HG03108 (cell line): ENCODE measurements at regions not wholly inside any gene's neighbourhood (a gene's known extent, or its start where the extent isn't known, plus 50 kb on each side); places are given as distances from the start of the nearest gene placed in this dataset.

ENCODE experiments used
- ATAC-seq: cut with Tn5 transposase; IDR thresholded peaks from one replicate; pipeline ENCODE4 v1.9.1; 2021; ENCODE audit warnings: moderate library complexity; ENCODE audit not compliant: unreplicated experiment

DNA sequence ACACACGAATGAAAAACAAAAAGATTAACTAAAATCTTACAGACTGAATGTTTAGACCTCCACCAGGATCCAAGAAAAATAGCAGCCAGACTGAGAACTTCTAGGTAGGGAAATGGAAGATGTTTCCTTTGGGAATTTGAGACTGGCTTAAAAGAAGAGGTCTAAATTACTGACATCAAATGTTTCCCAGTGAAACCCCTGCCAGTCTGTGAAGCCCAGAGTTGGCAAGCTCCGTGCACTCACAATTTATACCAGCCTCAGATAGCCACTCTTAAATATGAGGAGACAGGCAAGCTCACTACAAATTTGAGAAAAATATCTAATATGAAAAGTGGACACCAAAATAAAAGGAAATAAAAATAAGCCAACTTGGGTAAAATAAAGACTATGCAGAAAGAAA, 700.5 kb upstream of the ZNF385D start:
- ATAC-seq = no peak

DNA sequence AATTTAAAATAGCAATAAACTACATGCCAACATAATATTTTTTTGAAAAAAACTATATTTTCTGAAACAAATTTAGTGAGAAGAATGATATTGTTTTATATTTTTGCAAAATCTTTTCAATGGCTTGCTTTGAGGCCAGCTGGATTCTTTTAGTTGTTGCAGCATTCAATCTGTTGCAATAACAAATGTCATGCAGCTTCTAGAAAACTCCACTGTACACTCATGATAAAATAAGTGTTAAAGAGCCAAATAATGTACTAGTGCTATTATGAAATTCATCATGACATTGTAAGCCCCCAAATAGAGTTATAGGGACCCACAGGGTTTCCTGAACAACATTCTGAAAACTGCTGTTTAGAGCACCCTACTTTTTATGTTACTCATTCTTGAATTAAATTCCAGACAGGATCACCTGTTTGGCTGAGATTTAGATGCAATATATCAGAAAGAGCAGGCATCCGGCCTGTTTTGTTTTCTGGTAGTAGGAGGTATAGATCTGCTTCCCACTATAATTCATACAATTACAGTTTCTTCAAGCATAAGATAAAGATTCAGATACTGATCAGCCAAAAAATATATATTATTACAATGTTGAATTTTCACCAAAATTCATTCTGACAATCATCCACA, 703.0 kb upstream of the ZNF385D start:
- no peak for ATAC-seq

DNA sequence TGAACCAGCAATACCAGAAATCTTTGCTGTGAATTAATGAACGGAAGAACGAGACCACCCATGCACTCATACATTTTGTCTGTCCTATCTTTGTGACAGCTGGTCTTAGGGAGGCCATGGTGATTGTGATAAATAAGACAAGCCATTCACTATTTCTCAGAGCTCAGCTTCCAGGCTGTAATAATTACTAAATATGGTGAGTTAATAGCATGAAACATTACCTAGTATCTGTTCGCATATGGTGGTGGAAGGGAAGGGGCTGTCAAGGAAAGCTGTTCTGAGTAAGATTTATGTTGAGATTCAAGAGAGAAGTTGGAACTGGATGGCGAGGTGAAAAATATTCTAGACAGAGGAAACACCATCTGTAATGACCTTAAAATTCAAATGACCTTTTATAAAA, 719.0 kb upstream of the ZNF385D start:
- ATAC-seq = no peak

DNA sequence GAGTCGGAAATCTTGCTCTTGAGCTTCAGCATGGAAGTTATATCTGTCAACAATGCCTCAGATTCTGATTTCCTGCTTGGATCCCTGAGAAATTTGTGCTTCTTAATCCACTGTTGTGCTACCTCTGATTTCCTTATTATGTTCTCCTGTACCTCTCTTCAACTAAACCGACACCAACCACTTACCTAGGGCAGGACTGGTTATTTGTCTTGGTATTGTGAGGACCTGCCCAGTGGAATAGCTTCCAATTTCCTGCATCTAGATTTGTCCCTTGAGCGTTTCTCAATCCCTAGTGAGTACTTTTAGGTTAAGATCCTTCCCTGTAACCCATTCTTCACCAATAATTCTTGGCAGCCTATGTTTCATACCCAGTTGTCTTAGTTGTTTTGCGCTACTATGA, 720.5 kb upstream of the ZNF385D start:
- ATAC-seq = no peak

DNA sequence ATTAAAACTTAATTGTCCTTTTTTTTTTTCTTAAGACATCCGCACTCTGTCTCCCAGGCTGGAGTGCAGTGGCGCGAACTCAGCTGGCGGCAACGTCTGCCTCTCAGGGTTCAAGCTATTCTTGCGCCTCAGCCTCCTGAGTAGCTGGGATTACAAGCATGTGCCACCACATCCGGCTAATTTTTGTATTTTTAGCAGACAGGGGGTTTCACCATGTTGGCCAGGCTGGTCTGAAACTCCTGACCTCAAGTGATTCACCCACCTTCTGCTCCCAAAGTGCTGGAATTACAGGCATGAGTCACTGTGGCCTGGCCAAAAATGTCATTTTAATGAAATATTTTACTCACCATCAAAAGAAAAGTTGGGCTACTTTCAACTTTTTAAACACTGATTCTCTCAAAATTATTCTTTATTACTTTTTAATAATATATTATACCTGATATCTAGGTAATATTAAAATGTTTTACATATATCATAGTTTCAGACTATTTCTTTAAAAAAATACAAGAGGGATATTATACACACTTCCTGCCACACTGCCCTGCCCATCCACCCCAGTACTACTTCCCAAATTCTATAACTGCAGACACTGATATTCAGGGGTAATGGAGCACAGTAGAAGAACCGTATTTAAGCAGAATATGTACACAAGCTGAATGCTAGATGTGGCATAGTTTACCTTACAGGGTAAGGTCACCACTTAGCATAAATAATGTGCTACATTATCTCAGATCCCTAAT, 723.9 kb upstream of the ZNF385D start:
- no peak for ATAC-seq

DNA sequence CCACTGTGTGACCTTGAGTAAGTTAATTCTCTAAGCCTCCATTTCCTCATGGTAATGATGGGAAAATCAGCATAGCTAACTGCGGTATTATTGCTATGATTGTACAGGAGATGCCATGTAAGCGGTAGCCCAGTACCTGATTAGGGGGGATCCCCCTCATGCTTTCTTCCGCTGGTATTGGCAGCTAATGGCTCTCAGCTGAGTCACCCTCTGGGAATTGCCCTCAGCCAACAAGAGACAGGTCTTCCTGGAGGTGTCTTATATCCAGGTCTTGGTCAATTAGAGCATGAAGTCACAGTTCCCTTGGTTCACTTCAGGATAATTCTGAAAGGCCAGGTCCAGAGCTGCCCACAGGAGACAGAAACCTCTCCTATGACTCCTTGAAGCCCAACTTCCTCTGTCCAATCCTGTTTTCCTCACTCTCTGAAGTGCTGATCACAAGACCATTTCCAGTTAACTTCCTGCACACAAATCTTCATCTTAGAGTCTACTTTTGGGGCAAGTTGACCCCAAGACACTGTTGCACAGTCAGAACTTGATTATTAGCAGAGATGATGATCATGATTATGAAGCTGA, 724.7 kb upstream of the ZNF385D start:
- no peak for ATAC-seq

DNA sequence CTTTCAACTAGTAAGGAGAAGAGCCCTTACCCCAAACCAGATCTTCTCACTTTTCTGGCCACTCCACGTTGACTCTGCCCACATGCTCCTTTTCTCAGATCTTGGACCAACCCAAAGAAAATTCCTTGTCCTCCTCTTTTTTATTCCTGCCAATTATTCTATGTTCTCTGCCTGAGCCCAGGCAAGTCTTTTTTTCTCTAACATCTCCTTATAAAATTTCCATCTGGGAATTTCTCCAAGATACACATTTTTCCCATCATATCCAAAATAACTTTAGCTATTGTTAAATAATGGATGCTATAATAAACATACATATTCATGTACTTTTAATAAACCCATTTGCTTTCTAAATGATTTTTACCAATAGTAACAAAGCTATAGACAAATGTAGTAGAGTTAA, 726.0 kb upstream of the ZNF385D start:
- no peak for ATAC-seq

DNA sequence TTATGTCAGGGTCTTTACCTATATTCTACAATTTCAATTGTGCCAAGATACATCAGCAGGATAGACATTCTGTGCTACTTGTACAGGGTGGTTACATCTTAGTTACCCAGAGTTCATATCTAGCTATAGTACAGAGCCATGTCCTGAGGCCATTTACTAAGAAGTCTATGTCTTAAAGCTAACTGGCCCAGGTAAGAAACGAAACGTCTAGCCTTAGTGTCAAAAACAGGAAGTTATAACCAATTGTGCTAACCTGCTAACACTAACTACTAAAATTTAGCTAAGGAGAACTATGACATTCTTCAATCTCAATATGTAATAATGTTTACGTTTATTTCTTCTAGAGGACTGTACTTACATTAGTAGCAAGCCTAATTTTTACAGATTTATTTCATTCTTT, 717.2 kb upstream of the UBE2E2 start:
- no peak for ATAC-seq

DNA sequence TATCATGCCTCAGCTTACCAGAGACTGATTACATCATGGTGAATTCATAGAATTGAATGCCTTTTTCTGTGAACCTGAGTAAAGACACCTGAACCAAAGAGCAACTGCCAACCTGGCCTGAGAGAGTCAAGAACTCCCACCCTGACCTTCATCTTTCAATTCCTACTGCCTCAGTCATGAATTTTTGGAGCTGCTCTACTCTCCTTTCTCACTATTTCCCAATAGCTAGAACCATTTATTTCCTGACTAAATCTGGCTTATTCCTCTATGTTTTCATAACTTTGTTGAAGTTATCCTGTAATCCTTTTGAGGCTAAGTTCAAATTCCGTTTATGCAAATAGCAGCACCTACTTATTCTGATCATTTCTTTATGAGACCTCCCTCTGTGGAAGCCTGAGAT, 712.4 kb upstream of the UBE2E2 start:
- no peak for ATAC-seq

DNA sequence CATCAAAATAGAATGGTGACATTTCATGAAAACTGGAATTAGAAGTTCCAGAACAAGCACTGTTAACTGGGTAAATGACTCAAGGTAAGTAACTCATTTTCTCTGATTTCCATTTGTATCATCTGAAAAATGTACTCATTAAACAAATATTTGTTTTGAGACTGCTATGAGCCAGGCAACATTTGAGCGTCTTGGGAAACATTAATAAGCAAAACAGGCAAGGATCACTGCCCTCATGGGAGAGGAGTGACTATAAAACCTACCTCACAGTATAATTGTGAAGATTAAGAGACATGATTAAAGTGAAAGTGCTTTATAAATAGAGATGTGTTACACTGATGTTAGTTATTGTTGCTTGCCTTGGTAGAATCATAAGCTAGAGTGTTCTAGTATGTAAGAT, 711.8 kb upstream of the UBE2E2 start:
- ATAC-seq = no peak

DNA sequence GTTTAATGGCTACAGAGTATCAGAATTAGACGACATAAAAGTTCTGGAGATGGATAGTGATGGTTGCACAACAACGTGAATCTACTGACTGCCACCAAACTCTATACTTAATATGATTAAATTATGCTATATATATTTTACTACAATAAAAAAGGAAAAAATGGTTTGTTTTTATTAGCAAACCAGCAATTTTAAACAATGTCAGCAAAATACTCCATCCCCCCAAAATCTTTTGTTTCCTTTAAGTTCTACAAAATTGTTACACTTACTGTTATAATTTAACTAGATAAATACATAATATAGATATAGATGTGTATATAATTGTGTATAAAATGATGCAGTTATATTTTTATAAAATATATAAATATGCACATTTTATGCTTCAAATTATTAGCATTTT, 710.8 kb upstream of the UBE2E2 start:
- no peak for ATAC-seq

DNA sequence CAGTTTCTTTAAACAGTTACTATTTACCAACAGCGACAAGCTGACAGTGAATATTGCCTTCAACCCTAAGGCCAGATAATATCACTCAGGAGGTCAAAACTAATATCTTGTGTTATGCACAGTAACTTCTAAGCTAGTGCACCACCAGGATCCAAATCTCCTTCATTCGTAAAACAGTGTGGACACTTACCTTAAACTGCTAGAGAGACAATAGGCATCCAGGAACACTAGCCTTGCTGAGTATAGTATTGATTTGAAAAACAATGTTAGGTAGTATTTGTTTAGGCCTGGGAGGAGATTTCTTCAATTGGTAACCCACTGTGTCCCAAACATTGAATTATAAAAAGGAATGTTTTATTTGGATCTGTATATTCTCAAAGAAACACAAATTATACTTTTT, 707.9 kb upstream of the UBE2E2 start:
- ATAC-seq = no peak

DNA sequence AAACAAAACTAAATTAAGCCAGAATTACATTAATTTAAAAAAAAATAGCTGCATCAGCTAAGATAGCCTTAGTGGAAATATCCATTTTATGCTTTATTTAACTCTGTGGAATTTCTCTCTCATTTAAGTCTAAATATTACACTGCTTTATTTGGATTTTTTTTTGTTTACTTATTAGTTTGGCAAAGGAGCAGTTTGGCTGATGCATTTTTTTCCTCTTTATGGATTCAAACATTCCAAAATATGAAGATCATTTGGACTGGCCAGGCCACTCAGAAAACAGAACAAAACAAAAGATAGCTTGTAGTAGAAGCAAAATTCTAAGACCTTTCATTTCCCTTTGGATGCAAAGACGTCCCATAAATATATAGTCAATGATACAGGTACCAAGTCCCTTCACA, 707.3 kb upstream of the UBE2E2 start:
- ATAC-seq = no peak

DNA sequence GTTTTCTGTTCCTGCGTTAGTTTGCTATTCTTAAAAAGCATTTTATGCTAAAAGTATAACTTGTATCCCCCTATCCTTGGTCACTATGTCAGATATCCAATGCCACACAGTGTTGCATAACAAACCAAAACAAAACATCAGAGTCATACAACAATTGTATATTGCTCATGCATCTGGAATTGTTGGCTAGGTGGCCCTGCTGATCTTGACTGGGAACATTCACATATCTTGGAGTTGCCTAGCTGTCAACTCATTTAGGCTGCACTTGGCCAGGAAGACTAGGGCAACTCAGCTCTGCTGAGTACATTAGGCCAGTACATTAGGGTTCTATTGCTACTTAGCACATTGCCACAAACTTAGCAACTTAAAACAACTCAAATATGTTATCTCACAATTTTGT, 706.5 kb upstream of the UBE2E2 start:
- ATAC-seq = no peak

DNA sequence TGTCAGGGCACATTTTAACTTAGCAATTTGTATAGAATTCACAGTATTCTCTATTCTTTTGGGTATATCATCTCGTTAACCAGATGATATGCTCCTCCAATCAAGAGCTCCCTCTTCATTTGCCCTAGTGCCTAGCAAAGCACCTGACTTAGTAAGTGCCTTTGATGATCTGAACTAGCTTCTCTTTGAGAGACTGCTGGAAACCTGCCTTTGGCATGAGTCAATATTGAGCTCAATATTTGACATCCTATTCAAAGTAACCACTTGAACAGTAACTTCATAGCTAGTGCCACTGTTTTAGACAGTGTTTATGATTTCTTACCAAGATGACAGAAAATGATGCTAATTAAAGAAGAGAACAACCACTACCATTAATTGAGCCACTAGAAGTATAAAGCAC, 696.3 kb upstream of the UBE2E2 start:
- no peak for ATAC-seq

DNA sequence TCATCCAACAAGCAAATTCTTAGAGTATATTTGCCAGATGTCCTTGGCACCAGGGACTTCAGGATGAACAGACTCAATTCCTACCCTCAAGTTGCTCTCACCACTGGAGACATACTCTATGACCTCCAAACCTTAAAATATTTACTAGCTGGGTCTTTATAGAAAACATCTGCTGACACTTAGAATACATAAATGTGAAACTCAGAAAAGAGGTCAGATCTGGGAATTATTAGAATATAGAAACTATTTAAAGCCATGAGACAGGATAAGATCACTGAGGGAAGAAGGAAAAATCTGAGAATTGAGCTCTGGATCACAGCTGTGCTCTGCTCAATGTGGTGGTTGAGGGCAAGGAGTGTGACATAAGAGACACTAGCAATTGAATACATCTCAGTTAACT, 695.4 kb upstream of the UBE2E2 start:
- no peak for ATAC-seq

DNA sequence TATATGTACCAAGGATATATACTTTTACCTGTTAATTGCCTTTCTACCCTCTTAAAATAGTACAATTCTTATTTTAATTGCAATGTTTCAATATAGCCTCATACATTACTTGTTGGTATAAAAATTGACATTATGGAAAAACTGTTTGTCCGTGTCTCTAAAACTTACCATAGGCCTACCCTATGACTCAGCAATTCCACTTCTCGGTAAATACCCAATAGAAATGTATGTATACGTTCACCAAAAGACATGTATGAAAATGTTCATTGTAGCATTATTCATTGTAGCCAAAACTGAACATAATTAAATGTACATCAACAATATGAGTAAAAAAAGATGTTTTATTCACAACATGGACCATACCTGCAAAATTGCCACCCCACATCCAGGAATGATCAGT, 679.2 kb upstream of the UBE2E2 start:
- no peak for ATAC-seq

DNA sequence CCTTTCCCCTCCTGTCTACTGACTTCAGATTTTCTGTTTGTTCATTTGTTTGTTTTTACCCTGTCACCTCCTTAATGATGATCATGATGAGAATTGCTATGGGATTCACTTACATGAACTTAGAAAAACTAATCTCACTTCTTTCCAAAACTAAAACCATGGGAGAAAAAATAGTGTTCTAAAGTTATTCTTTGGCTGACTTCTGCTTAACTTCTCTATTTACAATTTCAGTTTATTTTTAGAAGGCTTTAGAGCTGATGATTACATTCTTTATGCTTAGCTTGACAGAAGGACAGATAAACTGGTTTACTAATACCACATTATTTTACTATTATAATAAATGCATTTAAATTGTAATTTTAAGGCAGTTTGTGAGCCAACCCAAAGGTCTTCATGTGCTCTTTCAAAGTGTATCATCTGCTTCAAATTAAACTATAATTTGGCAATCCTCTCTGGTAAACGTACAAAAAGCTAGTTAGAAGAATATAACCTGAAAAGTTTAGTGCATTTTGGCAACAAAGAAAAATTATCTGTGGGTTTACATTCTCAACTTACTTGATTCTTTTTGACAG, 676.8 kb upstream of the UBE2E2 start:
- ATAC-seq = no peak

DNA sequence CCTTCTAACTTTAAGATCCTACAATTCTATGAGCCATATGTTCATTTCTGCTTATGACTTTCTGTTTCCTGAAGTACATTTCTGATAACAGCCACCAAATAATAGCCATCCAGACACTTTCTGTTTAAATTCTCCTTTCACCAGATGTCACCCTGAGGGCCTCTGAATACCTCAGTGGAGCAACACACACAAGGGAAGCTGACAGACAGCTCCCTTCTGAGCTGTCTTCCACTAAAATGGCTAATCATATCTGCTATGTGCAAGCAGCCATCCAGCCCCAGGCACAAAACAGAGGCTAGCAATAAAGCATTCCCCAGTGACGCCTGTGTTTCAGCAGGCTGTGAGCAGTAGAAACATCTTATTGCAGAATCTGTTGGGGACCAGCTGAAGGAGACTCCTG, 666.6 kb upstream of the UBE2E2 start:
- ATAC-seq = no peak

DNA sequence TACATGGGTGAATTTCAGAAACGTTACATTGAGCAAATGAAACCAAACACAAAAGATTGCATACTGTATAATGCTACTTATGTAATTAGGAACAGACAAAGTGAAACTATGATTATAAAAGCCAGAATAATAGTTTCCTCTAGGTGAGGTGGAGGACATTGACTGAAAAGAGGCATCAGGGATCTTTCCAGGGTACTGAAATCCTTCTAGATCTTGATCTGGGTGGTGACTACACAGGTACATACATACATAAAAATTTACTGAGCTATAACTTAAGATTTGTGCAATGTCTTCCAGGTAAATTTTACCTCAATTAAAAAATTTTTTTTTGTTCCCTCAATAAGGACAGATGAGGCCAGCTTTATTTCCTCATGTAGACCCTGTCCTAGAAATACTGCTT, 665.6 kb upstream of the UBE2E2 start:
- no peak for ATAC-seq

DNA sequence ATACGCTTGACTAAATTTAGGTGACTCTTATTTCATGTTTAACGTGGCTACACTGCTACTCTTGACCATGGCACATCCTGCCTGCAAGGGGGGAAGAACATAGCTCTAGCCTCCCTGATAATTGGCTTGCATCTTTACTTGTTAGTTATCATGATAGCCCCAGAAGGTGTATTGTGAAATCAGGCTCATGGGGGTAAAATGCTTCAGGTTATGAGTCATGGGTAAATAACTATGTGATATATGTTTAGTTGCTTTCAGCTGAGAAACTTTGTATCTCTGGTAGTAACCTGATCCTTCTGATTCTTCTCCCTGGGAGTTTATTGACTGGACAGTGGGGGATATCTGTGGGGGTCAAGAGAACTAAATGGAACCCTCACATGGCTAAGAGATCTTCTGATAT, 660.8 kb upstream of the UBE2E2 start:
- no peak for ATAC-seq

DNA sequence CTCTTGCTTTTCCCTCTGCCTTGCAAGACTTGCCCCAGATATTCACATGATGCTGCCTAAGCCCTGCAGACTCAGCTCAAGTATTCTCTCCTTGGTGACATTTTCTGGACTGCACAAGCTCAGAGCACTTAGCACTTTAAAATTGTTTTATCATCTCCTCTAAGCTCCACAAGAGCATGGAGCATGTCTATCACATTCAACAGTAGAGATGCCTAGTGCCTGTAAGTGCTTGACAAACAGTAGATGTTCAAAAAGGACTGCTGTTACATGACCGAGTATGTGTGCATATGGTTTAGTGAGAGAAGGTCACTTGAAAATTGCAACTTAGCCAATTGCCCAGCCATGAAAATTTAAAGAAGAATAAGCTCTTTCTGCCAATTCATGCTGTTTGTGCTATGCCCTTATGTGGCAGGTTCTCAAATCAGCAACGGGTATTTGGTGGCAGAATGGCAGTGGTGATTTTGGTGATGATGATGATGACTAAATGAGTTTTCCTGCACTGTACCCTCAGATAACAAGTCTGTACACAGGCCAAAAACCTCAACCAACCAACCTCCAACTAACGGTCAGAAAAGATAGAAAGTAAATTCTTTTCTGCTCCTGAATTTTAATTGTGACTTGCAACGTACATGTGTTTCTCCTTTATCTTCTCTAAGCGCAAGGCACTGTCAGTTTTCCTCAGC, 647.2 kb upstream of the UBE2E2 start:
- no peak for ATAC-seq
